OCI-LY3 (cell line): ENCODE measurements at regions not wholly inside any gene's neighbourhood (a gene's known extent, or its start where the extent isn't known, plus 50 kb on each side); places are given as distances from the start of the nearest gene placed in this dataset.
"Not testable (repeated sequence)": the region's sequence is repeated elsewhere in the genome, so short reads cannot be mapped to it uniquely, and the experiment has no call there.

ENCODE experiments used
- H2AFZ ChIP-seq: fragments of 200-600, 300-600 bp; shearing (Covaris generic); 2 replicates; pipeline ENCODE4 v1.6.0; 2014; ENCODE audit warnings: antibody characterized with exemption, low read depth, low read length
- H3K27ac ChIP-seq: fragments of 200-600, 300-600 bp; sonication (generic); 2 replicates; pipeline ENCODE4 v1.5.1; 2014; ENCODE audit warnings: mild to moderate bottlenecking, low read length, moderate library complexity, mixed read lengths
- H3K27me3 ChIP-seq: fragments of 200-600, 300-600 bp; sonication (generic); 2 replicates; pipeline ENCODE4 v1.6.1; 2014; ENCODE audit warnings: low read depth, low read length, mixed read lengths
- H3K36me3 ChIP-seq: fragments of 200-600, 300-600 bp; sonication (generic); replicated peaks from 2 replicates; pipeline ENCODE3; 2014; ENCODE audit warnings: low read depth, low read length, mixed read lengths
- H3K4me1 ChIP-seq: fragments of 300-600, 200-600 bp; sonication (generic); 2 replicates; pipeline ENCODE4 v1.6.1; 2014; ENCODE audit warnings: low read length, mixed read lengths
- H3K4me2 ChIP-seq: fragments of 200-600, 300-600 bp; sonication (generic); 2 replicates; pipeline ENCODE4 v1.6.1; 2014; ENCODE audit warnings: low read length, mixed read lengths
- H3K4me3 ChIP-seq: fragments of 300-600, 200-600 bp; sonication (generic); 2 replicates; pipeline ENCODE4 v1.5.1; 2014; ENCODE audit warnings: antibody characterized with exemption, mild to moderate bottlenecking, low read length, moderate library complexity
- H3K79me2 ChIP-seq: fragments of 300-600, 200-600 bp; shearing (Covaris generic); 2 replicates; pipeline ENCODE4 v1.6.1; 2014; ENCODE audit warnings: mild to moderate bottlenecking, low read length, mixed read lengths
- H3K9ac ChIP-seq: fragments of 300-600, 200-600 bp; shearing (Covaris generic); 2 replicates; pipeline ENCODE4 v1.6.0; 2014; ENCODE audit warnings: mild to moderate bottlenecking, low read length, moderate library complexity
- H3K9me3 ChIP-seq: fragments of 200-600, 300-600 bp; shearing (Covaris generic); 2 replicates; pipeline ENCODE4 v1.6.1; 2014; ENCODE audit warnings: low read length, mixed read lengths; ENCODE audit not compliant: insufficient read depth
- H4K20me1 ChIP-seq: fragments of 200-600, 300-600 bp; sonication (generic); 2 replicates; pipeline ENCODE4 v1.6.1; 2016; ENCODE audit warnings: low read length, mixed read lengths; ENCODE audit not compliant: insufficient read depth

- H3K4me1 ChIP-seq, H3K4me2 ChIP-seq, H3K27me3 ChIP-seq, H3K4me3 ChIP-seq, H3K27ac ChIP-seq, H3K36me3 ChIP-seq, H4K20me1 ChIP-seq, H2AFZ ChIP-seq, H3K79me2 ChIP-seq, H3K9me3 ChIP-seq, H3K9ac ChIP-seq: not testable (repeated sequence)
Measured at GRCh38 chr15:85250938-85251542, 129.4 kb upstream of the AKAP13 start.

- H3K27ac ChIP-seq, H3K4me2 ChIP-seq, H3K9ac ChIP-seq, H3K27me3 ChIP-seq, H2AFZ ChIP-seq, H3K36me3 ChIP-seq, H3K4me1 ChIP-seq, H3K79me2 ChIP-seq, H3K4me3 ChIP-seq, H3K9me3 ChIP-seq, H4K20me1 ChIP-seq: not testable (repeated sequence)
Measured at GRCh38 chr15:85253196-85253915, 127.0 kb upstream of the AKAP13 start.

- H3K27me3 ChIP-seq, H3K27ac ChIP-seq, H3K9ac ChIP-seq, H3K79me2 ChIP-seq, H4K20me1 ChIP-seq, H3K4me2 ChIP-seq, H3K36me3 ChIP-seq, H2AFZ ChIP-seq, H3K4me3 ChIP-seq, H3K4me1 ChIP-seq, H3K9me3 ChIP-seq: not testable (repeated sequence)
Measured at GRCh38 chr15:85254961-85255360, 125.4 kb upstream of the AKAP13 start.

- not testable (repeated sequence) for H3K27ac ChIP-seq, H3K4me3 ChIP-seq, H2AFZ ChIP-seq, H3K79me2 ChIP-seq, H4K20me1 ChIP-seq, H3K4me1 ChIP-seq, H3K9ac ChIP-seq, H3K4me2 ChIP-seq, H3K27me3 ChIP-seq, H3K9me3 ChIP-seq, H3K36me3 ChIP-seq
Measured at GRCh38 chr15:85255502-85255901, 124.9 kb upstream of the AKAP13 start.

- not testable (repeated sequence) for H3K9me3 ChIP-seq, H3K36me3 ChIP-seq, H3K4me1 ChIP-seq, H3K9ac ChIP-seq, H3K27ac ChIP-seq, H4K20me1 ChIP-seq, H3K79me2 ChIP-seq, H2AFZ ChIP-seq, H3K27me3 ChIP-seq, H3K4me2 ChIP-seq, H3K4me3 ChIP-seq
Measured at GRCh38 chr15:85256009-85256997, 124.1 kb upstream of the AKAP13 start.

- not testable (repeated sequence) for H3K4me3 ChIP-seq, H3K36me3 ChIP-seq, H3K9ac ChIP-seq, H3K4me1 ChIP-seq, H4K20me1 ChIP-seq, H3K9me3 ChIP-seq, H3K27ac ChIP-seq, H3K27me3 ChIP-seq, H2AFZ ChIP-seq, H3K4me2 ChIP-seq, H3K79me2 ChIP-seq
Measured at GRCh38 chr15:85258062-85258445, 122.3 kb upstream of the AKAP13 start.

- not testable (repeated sequence) for H3K4me1 ChIP-seq, H3K9ac ChIP-seq, H3K9me3 ChIP-seq, H3K4me3 ChIP-seq, H3K79me2 ChIP-seq, H3K27ac ChIP-seq, H4K20me1 ChIP-seq, H3K27me3 ChIP-seq, H3K4me2 ChIP-seq, H2AFZ ChIP-seq, H3K36me3 ChIP-seq
Measured at GRCh38 chr15:85258559-85259209, 121.7 kb upstream of the AKAP13 start.

GRCh38 chr15:85260526-85260925 is 119.9 kb upstream of the AKAP13 start:
- H3K27me3 ChIP-seq, H3K9me3 ChIP-seq, H3K79me2 ChIP-seq, H3K9ac ChIP-seq, H4K20me1 ChIP-seq, H3K27ac ChIP-seq, H3K4me2 ChIP-seq, H3K4me1 ChIP-seq, H3K4me3 ChIP-seq, H3K36me3 ChIP-seq, H2AFZ ChIP-seq: not testable (repeated sequence)

GRCh38 chr15:85262461-85263055 is 117.8 kb upstream of the AKAP13 start:
- H3K9ac ChIP-seq, H3K79me2 ChIP-seq, H4K20me1 ChIP-seq, H3K4me1 ChIP-seq, H3K4me2 ChIP-seq, H2AFZ ChIP-seq, H3K4me3 ChIP-seq, H3K36me3 ChIP-seq, H3K27ac ChIP-seq, H3K9me3 ChIP-seq, H3K27me3 ChIP-seq: not testable (repeated sequence)
